GM21447 (cell line): ENCODE measurements at regions not wholly inside any gene's neighbourhood (a gene's known extent, or its start where the extent isn't known, plus 50 kb on each side); places are given as distances from the start of the nearest gene placed in this dataset.

ENCODE experiments used
- ATAC-seq: cut with Tn5 transposase; IDR thresholded peaks from one replicate; pipeline ENCODE4 v1.9.1; 2021; ENCODE audit not compliant: unreplicated experiment

- no peak for ATAC-seq
Observed at GRCh38 chr2:235390816-235391194, 103.0 kb upstream of the AGAP1 start.

- ATAC-seq, result no peak
Observed at GRCh38 chr2:235391921-235392615, 101.8 kb upstream of the AGAP1 start.

DNA sequence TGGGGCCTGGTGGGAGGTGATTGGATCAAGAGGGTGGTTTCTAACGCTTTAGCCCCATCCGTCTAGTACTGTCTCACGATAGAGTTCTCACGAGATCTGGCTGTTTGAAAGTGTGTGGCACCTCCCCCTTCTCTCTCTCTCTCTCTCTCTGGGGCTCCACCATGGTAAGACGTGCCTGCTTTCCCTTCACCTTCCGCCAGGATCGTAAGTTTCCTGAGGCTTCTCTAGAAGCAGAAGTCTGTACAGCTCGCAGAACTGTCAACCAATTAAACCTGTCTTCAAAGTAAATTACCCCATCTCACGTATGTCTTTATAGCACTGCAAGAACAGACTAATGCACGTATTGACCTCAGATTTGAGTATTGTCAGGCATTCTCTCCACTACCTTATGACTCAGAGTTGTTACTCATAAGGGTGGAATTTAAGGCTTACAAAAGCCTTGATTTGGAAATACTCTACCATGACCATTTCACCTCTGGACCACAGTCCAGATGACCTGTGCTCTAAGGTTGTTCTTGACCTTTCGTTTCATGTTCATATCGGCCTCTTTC, 99.5 kb upstream of the AGAP1 start:
- ATAC-seq, result no peak

GRCh38 chr2:235396071-235396846, 97.6 kb upstream of the AGAP1 start:
- ATAC-seq, result no peak

DNA sequence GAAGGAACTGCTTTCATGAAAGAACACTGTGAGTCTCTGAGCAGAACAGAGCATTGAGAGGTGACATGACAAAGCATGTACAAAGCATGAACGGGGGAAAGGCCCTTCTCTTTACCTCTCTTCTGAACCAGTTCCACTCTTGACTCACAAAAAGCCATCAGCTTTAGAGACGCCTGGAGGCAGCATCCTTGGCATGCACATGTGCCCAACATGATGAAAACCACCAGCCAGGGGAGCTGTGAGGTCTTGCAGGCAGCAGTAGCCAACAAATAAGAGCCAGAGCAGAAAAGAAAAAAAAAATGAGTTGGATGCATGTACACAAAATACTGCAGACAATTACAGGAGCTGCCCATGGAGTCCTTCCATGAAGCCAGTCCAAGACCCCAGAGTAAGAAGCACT, 95.5 kb upstream of the AGAP1 start:
- ATAC-seq, result no peak

DNA sequence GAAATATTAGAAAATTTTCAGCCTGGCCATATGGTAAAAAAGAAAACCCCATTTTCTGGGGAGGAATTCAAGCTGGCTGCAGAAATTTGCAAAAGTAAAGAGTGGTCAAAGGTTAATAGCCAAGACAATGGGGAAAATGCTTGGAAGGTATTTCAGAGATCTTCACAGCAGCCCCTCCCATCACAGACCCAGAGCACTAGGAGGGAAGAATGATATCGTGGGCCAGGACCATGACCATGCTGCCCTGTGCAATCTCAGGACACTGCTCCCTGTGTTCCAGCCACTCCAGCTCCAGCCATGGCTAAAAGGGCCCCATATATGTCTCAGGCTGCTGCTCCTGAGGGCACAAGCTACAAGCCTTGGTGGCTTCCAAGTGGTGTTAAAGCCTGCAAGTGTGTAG, 93.9 kb upstream of the AGAP1 start:
- no peak for ATAC-seq

DNA sequence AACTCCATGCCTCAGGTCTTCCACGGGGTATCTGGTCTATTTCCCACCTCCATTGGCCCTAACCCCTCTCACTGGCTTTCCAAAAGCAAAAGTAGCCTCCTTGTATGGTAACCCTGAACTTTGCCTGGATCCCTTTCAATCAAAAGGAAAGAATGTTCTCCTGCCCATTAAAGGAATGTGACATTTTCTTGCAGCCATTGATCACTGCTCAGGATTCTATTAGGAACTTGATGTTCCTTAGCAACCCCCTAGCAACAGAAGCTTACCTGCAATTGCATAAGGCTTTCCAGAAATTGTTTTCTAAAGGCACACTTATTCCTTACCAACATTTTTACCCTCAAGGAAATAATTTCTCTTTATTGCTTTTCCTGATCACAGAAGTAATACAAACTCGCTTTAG, 91.4 kb upstream of the AGAP1 start:
- no peak for ATAC-seq

GRCh38 chr2:235405612-235406361, 88.1 kb upstream of the AGAP1 start:
- no peak for ATAC-seq

DNA sequence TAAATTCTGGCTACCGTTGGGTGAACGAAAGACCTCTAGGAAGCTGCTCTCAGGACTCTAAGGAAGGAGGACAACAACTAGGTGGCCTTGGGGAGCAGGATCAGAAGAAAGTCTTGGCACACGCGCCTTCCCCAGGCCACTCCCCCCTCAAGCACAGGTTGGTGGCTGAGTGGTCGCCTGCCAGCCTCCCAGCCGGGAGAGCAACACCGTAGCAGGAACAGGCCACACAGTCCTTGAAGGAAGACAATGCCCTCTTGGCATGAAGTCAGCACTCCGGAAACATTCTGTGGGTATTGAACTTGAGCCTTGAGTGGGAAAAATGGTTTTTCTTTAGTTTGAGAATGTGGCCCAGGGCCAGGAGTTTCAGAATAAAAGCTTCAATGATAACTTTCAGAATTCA, 87.4 kb upstream of the AGAP1 start:
- ATAC-seq, result no peak

- ATAC-seq, result no peak
Observed at GRCh38 chr2:235411905-235412485, 81.8 kb upstream of the AGAP1 start.

DNA sequence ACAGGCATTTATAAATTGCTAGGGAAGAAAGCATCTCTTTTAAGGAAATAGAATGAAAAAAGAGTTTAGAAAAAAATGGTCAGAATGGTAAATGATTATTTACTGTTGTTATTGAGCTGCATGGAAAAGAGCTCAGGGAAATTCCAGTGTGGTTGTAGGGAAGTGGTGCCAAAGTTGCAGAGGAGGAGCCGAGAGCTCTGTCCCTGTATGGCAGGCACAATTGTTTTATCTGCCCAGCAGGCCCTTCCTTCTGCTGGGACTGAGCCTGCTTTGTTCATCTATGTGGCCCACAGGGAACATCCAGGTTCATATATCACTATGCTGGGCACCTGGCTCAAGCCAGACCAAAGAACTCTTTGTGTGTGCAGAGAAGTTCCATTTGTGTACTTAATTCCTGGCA, 80.8 kb upstream of the AGAP1 start:
- ATAC-seq, result no peak

DNA sequence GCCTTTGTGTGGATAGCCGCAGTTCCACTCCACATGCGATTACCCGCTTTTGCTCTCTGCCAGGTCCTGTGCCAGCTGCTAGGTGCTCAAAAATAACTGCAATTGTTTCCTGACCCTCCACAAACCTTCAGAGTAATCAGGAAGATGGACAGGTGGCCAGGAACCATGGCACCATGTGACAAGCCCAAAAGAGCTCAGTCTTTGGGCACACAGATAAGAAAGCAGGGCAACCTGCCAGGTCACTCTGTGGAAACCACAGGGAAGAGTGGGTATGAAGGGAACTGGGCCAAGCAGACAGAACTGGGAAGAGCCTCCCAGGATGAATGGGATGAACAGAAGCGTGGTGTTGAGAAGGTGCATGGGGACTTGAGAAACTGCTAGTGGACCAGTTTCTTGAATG, 79.4 kb upstream of the AGAP1 start:
- no peak for ATAC-seq

DNA sequence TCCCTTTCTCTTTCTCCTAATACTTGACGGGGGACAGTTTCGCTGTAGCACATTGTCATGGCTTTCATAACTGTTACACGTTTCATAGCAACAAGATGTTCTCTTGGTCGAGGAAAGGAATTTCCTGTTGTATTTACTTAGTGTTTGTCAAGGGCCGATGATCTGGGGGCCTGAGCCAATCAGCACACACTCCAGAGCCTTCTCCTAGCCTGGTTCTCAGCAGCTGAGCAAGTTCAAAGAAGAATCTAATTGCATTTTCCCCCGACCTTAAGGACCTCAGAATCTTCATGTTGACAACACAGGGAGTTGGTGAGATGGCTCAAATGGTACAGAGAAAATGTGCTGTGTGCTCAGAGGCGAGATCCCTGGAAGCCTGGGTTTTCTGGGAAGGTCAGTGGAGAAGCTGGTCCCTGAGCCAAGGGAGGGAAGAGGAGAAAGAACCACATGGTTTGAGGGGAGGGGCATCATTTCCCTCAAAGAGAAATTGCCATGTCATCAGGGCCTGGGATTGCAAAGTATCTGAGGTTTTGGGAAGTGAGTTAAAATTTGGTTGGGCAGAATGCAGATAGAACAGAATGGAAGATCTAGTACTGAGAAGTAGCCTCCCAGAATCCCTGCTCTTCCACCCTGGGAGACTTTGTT, 76.9 kb upstream of the AGAP1 start:
- no peak for ATAC-seq

GRCh38 chr2:235418918-235419317, 74.9 kb upstream of the AGAP1 start:
- ATAC-seq, result no peak

GRCh38 chr2:235419996-235420395, 73.8 kb upstream of the AGAP1 start:
- no peak for ATAC-seq

GRCh38 chr2:235421618-235422017, 72.2 kb upstream of the AGAP1 start:
- no peak for ATAC-seq

- ATAC-seq, result no peak
Observed at GRCh38 chr2:235430366-235431083, 63.3 kb upstream of the AGAP1 start.

- no peak for ATAC-seq
Observed at GRCh38 chr2:235432741-235433520, 60.9 kb upstream of the AGAP1 start.

DNA sequence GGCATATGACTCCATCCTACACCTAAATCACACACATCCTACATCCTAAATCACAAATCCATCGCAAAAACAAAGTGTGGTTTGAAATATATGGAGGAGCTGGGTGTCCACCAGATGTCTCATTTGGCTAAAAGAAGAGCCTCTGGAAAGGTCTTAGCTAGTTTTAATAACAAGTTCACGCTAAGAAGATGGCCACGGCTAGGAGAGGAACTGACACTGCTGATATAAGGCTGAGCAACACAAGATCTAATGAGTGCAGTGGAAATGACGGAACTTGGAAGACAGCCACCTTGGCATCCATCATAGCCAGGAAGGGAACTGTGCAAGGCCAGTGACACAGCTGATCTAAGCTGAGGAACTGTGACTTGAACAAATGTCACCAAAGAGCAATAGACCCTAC, 60.0 kb upstream of the AGAP1 start:
- no peak for ATAC-seq
